Activated CD4-positive, alpha-beta T cell treated with anti-CD3 and anti-CD28 coated beads, Interleukin-2, amount 50 U/mL, for 24 hours (primary cell): ENCODE measurements at regions not wholly inside any gene's neighbourhood (a gene's known extent, or its start where the extent isn't known, plus 50 kb on each side); places are given as distances from the start of the nearest gene placed in this dataset.

Experiments used
- DNase-seq, 2 donors: peaks; one replicate each; pipeline ENCODE4 v3.0.0-alpha.2; 2020; ENCODE audit warnings: low read depth in 1 of 2, low spot score in 1 of 2

DNA sequence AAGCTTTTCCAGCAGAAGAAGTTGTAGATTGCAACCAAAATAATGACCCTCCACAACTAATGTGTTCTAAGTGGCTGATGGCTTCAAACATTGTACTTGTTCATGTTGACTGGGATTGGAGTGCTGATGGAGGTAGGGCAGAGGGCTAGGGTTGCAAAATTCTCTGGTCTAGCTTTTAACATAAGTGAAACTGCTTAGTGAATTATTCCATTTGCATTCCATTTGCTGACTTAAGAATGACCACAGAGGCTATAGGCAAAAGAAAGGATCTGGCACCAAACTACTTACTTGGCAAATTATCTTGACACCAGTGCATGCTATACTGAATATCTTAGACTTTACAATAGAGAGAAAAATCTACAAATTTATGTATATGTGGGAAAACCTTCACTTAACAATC, 287.0 kb downstream of the FGF9 start:
- DNase-seq: no peak

DNA sequence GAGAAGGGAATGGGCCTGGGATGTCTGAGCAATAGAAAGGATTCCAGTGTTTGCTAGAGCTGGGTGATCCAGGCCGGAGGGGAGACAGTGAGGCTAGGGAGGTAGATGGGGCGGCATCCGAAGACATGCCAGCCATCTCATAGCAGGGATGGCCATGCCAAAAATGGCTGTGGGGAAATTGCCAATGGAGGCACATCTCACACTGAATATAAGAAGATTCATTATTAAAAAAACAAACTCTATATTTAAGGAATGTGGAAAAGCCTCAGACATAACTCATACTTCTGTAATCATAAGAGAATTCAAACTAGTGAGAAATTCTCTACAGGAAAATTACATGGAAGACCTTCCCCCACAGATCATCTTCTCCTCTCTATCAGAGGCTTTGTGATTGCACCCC, 289.2 kb downstream of the FGF9 start:
- DNase-seq: no peak

DNA sequence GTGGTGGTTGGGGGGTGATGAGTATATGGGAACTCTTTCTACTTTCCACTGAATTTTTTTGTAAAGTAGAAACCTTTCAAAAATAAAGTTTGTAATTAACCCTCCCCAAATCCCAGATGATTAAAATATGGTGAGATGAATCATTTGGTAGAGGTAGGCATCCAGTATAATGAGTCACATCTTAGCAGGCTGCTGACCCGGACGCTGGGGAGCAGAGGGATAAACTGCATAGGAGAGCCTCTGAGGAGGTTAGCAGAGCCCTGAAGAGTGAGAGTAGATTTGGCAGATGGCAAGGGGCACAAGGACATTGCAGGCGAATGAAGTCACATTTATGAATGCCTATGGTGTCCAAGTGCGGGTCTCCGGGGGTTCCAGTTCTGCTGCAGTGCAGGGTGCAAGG, 293.8 kb downstream of the FGF9 start:
- no peak for DNase-seq

DNA sequence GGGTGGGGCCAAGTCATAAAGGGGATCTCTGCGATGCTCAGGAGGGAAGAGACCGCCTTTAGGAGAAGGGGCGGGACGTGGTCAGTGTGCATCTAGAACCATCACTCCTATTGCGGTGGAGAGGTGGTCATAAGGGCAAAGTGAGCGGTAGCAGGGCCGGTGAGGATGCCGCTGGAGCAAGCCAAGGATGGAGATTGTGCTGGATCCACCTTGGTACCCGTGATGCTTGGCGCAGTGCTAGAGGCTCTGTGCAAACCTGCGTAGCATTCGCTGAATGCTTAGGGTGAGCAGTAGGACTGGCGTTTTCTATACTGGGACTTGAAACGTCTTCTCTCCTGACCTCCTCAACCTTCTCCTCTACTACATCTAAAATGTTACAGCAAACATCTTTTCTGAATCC, 294.2 kb downstream of the FGF9 start:
- DNase-seq: no peak

DNA sequence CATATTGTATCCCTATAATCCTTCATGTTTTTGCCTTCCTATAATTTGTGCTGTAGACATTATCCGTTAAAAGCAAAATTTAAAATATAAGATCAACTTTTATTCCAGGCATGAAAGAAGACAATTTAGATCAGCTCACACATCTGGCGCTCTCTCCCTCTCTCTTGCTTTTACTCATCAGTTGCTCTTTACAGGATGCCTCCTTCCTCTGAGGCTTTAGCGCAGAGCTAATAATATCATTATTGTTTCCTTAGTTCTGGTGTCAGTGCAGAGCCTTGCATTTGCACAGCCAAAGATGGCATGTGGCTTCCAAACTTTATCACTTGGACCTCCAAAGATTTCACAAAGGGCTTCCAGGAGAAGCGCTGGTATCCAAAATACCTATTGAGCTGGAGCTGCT, 295.1 kb downstream of the FGF9 start:
- no peak for DNase-seq

DNA sequence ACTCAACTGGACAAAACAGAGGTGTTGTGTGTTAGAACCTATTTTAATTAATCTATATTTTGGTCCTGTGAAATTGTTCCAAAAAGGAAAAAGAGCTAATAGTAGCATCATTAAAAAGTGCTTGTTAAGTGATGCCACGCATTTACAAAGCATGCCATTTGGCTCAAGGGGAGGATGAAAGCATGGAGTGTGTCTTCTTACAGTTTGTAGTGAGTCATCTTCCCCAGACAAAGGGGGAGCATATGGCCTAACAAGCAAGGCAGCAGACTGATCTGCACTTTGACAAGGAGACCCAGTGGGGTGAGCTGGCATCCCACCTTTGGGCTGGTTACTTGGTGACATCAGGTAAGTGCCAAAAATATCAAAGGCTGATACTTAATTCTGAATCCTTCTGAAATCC, 297.0 kb downstream of the FGF9 start:
- no peak for DNase-seq

DNA sequence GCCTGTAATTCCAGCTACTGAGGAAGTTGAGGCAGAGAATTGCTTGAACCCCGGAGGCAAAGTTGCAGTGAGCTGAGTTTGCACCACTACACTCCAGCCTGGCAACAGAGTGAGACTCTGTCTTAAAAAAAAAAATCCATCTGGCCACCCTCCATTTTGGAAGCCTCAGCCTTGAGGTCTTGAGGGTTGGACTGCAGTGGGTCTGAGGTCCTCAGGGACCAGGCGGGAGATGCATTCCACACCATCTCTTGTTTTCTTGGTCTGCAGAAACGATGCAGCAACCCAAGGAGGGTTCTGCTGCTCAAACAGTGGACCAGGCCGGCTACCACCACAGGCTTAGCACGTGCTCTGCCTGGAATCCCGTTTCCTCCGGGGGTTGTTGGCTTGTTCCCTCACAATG, 299.3 kb downstream of the FGF9 start:
- no peak for DNase-seq

DNA sequence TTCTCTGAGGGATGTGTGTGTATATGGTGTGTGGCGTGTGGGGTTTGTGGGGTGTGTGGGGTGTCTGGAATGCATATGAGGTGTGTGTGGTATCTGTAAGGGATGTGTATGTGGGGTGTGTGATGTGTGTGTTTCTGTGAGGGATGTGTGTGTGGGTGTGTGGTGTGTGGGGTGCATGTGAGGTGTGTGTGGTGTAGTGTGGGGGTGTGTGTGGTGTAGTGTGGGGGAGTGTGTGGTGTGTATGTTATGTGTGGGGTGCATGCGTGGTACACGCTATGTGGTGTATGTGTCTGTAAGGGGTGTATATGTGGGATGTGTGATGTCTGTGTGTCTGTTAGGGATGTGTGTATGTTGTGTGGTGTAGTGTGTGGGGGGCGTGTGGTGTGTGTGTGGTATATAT, 300.0 kb downstream of the FGF9 start:
- DNase-seq: no peak

DNA sequence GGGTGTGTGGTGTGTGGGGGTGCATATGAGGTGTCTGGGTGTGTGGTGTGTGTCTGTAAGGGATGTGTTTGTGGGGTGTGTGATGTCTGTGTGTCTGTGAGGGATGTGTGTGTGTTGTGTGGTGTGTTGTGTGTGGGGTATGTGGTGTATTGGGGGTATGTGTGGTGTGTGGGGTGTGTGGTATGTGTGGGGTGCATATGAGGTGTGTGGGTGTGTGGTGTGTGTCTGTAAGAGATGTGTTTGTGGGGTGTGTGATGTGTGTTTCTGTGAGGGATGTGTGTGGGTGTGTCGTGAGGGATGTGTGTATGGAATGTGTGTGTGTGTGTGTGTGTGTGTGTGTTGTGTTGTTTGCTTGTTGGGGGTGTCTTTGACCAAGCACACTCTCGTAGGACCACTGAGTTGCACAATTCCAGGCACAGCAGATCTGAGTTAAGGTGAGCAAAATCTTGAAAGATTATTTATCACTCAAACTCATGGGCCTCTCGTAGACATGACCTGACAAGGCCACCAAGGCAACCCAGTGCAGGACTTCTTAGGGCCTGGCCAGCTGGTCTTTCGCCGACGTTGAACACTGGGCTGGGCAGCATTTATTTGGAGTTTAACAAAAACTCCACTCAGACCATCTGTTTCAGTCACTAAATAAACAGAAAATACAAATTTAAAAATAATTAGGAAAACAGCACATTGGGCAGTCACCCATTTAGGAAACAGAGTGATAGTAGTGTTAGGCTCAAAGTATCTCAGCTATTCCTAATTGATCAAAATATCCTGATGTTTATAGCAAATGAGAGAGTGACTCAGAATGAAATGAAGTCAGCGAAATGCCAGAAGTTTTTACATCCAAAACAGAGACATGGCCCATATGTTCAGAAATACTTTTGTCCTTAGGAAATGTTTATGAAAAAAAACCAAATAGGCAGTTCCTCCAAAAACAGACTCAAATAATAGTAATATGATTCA, 301.1 kb downstream of the FGF9 start:
- no peak for DNase-seq

DNA sequence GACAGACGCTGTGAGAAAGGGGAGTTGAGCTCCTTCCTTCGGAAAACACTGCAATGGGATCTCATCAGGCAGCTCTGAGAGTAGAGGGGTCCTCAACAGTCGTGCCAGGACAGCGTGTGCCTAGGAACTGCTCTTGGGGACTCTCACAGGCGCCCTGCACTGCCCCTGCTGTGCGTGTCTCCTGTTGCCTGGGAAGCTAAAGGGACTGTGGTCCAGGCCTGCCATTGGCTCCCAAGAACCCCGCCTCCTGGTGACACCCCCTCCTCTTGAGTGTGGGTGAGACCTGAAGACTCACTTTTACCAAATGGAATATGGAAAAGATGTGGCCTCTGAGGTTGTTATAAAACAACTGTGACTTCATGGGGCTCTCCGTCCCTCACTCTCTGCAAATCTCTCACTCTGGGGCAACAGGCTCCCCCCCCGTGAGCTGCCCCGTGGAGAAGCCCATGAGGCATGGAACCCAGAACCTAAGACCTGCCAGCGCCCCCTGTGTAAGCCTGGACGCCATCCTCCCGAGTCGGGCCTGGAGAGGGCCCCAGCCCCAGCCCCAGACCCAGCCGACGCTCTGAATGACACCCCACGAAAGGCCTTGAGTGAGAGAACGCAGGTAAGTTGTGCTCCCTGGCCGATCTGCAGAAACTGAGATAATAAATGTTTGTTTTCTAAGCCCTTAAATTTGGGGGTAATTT, 302.7 kb downstream of the FGF9 start:
- DNase-seq: no peak

DNA sequence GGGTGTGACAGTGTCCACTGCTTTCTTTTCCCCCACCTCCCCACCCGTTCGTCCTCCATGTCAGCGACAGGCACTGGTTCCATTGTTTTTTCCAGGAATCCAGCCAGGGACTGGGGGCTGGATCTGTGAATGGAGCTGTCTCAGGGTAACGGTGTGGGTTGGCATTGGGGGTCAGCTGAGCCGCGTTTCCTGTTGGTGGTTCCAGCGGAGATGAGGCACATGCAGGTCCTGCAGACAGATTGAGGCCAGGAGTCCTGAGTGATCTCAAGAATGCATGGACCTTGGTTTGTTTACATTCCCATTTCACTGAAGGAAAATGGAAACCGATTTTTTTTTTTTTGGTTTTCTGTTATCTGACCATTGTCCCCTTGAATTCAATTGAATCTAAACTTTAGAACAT, 303.9 kb downstream of the FGF9 start:
- DNase-seq: no peak

DNA sequence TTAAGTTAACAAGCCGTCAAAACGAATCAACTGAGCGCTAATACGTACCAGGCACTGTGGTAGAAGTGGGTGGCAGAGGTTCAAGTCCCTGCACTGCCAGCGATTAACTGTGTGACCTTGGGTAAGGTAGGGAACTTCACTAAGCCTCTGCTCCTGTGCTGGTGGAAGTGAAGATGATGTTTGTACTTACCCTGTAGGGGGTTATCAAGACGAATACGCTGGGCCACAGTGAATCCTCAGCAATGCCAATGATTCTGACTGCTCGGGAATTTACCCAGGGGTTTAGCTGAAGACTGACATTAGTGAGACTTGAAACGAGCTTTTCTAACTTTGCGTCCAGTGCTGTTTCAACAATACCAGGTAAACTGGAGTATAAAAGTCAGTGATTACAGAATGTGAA, 305.3 kb downstream of the FGF9 start:
- no peak for DNase-seq

DNA sequence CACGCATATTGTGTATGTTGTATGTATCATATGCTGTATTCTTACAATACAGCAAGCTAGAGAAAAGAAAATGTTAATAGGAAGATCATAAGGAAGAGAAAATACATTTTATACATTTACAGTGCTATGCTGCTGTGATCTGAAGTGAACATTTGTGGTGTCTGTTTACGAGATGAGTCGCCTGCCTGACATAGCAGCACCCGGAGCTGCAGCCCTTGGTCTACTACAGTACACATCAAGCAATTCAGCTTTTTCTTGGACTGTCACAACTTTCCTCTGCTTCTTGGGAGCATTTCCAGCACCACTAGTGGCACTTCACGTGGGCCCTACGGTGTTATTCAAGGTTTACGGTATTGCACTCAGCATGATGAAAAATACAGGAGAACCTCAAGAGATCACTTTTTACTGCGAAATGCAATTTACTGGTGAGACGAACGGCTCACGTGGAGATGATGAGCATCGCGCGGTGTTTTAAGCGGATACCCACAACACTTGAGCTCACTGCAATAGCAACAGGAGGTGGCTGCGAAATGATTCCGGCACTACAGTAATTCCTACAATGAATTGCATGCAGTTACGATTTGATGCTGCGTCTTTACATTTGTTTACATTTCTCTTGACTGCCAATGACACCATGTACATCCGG, 308.4 kb downstream of the FGF9 start:
- no peak for DNase-seq

DNA sequence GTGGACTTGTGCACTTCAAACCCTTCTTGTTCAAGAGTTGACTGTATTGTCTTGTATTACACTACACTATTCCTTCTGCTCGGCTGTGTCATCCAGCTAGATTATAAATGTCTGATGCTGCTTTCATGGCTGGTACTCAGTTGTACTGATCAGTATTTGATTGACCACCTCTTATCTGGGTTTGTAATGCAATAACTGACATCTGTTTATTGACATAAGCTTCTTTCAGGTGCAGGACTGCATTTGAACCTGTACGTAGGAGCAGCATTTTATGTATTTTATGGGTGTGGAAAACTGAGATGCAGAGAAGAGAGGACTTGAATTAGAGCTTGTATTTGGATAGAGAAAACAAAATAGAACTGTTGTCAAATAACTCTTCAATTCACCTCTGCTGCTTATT, 309.2 kb downstream of the FGF9 start:
- DNase-seq: no peak

DNA sequence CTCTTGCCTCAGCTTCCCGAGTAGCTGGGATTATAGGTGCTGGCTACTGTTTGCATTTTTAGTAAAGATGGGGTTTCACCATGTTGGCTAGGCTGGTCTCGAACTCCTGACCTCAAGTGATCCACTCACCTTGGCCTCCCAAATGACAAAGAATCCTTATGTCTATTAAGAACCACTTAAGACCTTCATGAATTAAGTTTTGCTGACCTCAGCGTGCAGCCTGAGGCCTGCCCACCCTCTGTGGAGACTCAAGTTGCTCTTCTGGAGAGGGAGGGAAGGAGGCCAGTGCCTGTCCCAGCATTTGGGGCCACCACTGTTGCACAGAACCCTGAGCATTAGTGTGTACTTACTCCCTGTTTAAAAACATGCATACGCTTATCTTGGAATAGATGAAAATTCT, 313.3 kb downstream of the FGF9 start:
- no peak for DNase-seq

DNA sequence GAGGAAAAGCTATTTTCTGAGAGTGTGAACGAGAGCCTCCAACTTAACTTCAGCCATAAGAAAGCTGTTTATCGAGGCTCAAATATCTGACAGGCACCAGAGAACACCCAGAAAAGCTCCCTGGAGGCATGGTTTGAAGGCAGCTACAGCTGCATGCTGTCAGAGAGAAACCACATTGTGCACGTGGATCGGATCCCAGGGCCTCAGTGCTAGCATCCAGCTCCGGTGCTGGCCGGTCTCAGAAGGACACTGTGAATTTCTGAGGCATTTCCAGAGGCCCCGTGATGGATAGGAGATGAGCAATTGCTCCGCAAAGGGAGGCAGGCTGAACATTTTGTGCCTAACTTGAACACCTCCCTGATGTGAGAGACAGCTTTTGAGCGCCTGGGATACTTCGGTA, 315.7 kb downstream of the FGF9 start:
- DNase-seq: no peak

DNA sequence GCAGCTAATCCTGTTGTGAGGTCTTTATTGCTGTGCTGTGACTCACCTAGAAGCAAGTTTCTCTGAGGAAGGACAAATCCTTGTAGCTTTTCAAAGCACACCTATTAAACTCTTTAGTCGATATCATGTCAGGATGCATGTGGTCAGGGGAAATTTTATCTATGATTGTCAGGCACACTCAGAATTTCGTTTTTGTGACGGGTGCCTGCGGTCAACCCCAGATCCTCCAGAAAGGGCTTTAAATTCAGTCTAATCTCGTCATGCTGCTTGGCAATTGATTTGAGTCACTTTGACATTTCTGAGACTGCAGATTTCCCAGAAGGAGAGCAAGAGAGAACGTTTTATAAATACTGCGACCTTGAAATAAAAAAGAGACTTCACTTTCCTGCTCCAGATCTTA, 316.9 kb downstream of the FGF9 start:
- no peak for DNase-seq

DNA sequence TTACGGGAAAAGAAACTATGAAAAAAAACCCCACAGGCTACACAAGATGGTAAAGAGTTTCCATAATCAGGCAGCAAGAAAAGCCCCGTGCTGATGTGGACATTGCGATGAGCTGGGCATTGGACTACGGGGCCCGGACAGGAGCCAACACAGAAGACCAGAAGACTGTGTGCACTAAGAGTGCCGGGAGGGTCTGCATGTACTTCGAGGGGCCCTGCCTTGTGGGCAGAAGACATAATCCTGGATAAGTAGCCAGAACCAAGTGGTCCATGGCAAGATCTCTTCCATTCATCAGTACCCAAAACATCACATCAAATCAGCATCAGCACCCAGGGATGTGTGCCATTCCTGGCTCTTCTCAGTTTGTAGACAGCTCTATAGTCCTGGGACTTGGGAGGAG, 317.8 kb downstream of the FGF9 start:
- DNase-seq: no peak

DNA sequence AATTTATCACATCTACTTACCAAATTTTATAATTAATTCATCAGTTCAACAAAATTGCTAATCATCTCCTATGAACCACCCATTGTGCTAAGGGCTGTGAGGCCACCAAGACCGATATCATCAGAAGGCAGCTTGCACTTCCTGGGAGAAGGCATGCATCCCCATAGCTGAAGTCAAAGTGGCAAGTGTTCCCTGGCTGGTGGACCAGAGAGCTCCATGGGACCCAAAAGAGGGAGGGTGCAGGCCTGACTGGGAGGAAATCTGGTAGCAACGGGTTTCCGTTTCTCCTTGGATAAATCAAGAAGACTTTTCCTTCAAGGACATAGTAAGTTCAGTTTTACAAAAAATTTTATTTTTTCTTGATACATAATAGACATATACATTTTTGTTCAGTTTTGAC, 325.2 kb downstream of the FGF9 start:
- DNase-seq: no peak

DNA sequence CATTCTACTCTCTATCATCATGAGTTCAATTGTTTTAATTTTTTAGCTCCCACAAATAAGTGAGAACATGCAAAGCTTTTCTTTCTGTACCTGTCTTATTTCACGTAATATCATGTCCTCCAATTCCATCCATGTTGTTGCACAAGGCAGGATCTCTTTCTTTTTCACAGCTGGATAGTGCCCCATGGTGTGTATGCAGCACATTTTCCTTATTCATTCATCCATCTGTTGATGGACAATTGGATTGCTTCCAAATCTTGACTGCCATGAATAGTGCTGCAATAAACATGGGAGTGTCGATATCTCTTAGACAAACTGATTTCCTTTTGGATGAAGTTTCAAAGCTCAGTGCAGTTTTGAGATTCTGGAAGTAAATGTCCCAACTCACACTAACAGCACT, 326.9 kb downstream of the FGF9 start:
- no peak for DNase-seq

DNA sequence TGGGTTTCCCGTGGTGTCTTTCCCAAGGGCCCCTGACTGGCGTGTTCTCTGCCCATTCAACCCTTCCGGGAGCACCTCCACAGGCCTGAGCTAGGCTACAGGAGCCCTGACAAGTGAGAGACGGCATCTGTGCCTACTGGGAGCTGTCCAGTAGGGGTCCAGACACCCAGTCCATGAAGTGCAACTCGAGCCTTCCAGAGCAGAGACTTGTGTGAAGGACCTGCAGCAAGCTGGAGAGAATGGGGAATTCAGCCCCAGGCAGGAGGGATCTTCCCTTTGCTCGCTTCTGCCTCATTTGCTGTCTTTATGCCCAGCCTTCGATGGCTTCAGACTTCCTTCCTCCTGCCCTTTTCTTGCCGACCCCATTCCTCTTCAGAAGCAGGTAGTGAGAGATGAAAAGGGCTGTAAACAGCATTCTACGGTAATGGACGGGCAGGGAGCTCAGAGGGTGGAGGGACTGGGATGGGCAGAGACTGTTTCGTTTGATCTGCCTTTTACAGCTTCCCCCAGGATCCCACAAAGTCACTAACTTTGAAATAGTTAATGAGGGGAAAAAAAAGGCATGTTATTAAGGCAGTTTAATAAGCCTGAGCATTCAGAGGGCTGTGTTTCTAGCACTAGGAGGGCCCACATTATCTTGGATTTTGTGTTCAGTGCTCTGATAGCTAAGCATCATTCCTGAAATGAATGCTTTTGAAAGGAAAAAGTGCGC, 327.6 kb downstream of the FGF9 start:
- no peak for DNase-seq

DNA sequence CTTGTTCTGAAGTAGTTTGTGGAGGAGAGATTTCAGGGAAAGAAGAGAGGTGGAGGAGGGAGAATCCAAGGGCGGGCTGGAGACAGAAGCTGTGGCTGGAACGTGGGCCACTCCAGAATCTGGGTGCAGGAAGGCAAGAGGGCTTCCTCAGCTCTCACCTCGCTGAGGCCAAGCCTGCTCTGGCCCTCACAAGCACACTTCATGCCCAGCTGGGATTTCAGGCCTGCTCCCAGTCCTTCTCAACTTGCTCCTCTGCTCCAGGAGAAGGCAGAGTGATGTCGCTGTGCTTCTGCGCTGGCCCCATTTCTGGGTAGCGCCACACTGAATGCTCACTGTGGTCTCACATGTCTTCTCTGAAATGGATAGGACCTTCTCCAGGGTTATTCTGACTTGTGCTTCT, 328.8 kb downstream of the FGF9 start:
- DNase-seq: no peak
